Retinal pigment epithelial cell (primary cell): ENCODE measurements at regions not wholly inside any gene's neighbourhood (a gene's known extent, or its start where the extent isn't known, plus 50 kb on each side); places are given as distances from the start of the nearest gene placed in this dataset.

Source experiments
- DNase-seq: peaks from one replicate; pipeline ENCODE4 v3.0.0-alpha.2; 2010; ENCODE audit warnings: low read depth
- H3K4me3 ChIP-seq: 2 replicates; pipeline ENCODE4 v1.5.1; 2011; ENCODE audit warnings: mild to moderate bottlenecking, low read length, control low read depth, moderate library complexity
- TF ChIP-seq, protein P1 (sequence below): conservative IDR thresholded peaks from 2 replicates; pipeline ENCODE4 v1.5.1; 2011; ENCODE audit warnings: low read depth, low read length, control low read depth, inconsistent platforms

DNA sequence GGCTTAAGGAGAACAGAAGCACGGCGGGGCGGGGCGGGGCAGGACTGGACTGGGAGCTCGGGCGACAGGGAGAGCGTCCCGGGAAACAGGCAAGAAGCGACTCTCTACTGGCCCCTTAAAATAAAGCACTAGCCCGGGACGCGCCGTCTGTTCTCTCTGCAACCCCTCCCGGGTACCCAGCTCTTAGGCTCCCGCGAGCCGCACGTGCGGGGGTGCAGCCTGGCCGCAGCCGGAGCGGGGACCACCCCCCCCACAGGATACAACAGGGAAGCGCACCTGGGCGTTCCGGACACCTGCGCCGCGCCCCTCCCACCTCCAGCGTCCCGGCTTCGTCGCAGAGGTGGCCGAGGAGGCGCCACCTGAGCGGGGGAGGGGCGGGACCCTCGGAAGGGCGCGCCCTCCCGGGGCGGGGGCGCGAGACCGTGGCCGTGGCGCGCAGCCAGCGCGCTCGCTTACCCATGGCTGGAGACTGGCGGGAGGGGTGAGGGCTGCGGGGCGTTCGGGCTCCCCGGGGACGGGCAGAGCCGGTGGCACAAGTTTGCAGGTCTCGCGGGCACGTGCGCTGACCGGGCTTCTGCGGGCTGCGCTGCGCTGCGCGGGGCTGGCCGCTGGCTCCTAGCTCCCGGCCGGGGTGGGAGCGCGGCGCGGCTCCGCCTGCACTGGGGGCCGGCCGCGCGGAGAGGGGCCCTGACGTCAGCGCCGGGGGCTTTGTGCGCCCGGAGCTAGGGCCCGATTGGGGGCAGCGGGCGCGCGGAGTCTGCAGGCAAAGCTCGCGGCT lies 91.5 kb downstream of the GEMIN8 start:
- TF ChIP-seq, protein P1, sequence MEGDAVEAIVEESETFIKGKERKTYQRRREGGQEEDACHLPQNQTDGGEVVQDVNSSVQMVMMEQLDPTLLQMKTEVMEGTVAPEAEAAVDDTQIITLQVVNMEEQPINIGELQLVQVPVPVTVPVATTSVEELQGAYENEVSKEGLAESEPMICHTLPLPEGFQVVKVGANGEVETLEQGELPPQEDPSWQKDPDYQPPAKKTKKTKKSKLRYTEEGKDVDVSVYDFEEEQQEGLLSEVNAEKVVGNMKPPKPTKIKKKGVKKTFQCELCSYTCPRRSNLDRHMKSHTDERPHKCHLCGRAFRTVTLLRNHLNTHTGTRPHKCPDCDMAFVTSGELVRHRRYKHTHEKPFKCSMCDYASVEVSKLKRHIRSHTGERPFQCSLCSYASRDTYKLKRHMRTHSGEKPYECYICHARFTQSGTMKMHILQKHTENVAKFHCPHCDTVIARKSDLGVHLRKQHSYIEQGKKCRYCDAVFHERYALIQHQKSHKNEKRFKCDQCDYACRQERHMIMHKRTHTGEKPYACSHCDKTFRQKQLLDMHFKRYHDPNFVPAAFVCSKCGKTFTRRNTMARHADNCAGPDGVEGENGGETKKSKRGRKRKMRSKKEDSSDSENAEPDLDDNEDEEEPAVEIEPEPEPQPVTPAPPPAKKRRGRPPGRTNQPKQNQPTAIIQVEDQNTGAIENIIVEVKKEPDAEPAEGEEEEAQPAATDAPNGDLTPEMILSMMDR, result no peak
- DNase-seq, result no peak
- H3K4me3 ChIP-seq, result peak overlapping the region; percentile 45

DNA sequence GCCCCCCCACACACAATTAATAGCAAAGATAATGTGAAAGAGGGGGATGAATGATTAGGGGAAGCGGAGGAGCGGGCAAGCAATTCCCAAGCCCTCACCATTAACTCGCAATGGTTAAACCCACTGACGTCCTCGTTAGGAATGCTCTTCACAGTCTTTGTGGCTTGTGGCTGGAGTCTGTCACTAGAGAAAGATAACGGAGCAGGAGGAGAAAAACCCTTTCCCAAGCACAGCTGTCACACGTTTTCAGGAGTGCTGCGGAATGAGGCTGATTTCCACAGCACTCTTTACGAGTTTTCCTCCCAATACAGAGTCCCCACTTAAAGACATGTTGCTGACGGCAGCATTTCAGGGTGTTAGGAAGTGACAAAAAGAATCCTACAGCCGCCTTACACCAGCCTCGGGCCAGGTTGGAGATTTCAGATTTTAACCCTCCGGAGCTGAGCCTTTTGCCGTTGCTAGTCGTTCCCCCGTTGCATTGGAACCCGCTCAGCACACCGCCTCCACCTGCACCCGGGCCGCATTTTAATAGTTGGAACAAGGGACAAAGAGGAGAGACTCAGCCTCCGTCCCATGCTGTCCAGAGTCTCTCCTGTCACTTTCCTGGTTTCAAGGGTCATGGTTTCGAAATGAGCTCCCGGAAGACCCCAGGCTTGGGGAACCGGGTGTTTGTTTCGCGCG lies 92.2 kb downstream of the GEMIN8 start:
- H3K4me3 ChIP-seq, result peak overlapping the region; percentile 45
- TF ChIP-seq, protein P1, result no peak
- no peak for DNase-seq

DNA sequence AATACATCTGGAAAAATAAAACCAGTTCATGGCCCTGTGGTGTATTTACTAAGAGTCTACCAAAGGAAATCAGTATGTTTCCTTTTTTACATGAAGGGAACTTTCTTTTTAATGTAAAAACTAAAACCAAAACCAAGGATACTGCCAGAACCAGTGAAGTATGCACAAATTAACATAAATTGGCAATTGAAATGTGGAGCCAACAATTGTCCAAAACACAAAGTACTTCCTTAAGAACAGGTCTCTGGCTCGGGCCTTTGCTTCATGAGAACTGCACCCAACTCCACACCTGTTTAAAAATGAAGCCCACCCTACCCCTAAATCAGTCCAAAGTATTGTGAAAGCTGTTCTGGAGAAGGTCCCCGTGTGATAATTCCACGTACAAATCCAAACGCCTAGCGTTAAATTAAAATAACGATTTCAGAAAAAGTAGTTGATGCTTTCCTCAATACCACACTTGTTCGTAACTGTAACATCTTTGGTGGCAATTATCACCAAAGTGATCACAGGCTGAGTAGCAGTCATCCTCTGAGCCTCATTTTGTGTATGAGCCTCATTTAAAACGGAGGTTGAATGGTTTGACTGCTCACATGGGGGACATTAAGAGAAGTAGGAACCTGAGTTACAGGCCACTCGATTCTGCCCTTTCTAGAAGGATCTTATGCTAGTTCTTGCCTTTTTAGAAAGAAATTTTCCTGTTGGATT lies 93.0 kb downstream of the GEMIN8 start:
- no peak overlapping the region for H3K4me3 ChIP-seq

DNA sequence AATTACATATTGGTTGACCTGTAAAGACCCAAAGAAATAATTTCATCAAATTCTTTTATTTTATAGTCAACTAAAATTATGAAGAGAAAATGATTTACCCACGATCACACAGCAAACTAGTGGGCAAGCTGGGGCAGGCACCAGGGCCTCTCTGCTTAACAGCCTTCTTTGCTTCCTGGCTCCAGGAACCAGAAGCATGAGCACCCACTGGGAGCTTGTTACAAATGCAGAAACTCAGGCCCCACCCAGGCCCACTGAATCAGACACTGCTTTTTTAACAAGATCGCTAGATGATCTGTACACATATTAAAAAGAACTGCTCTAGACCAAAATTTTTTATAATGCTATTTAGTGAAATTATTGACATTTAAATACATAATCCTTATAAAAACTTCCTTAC lies 95.0 kb downstream of the GEMIN8 start:
- DNase-seq, result no peak
- no peak overlapping the region for H3K4me3 ChIP-seq
- TF ChIP-seq, protein P1, result no peak

More for the DNA sequence above, 93.0 kb downstream of the GEMIN8 start:
- TF ChIP-seq, protein P1, result no peak
- DNase-seq, result no peak

DNA sequence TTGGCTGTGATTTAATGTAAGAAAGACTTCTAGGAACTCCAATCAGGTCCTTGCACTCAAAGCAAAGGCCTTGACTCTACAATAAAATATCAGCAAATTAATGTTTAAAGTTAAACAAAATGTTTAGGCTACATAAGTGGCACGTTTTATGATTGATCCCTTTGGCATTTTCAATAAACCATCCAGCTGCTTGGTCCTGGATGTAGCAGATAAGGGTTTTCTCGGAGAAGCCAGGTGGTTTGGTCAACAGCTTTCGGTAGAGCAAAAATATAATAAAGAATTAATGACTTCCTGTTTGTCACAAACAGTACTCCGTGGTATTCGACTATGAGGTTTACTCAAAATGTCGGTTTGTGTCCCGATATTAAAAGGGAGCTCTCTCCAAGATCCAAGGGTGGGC lies 95.8 kb downstream of the GEMIN8 start:
- DNase-seq, result no peak
- TF ChIP-seq, protein P1, result no peak
- no peak overlapping the region for H3K4me3 ChIP-seq

DNA sequence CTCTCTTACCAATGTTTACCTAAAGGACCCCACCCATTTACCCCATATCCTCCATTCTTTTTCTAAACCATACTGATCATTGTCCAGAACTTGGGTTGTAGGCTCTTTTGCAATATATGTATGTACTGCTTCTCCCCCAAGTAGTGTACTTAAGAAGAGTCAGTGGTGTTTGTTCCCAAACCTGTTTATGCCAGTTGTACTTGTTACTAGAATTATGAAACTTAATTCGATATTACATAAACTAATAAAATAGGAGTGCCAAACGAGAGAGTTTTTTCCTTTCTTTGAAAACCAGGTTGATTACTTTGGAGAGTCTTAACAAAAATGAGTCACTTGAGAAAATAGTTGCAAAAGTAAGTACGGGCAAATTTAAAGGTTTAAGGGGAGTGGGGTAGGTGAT lies 96.3 kb downstream of the GEMIN8 start:
- H3K4me3 ChIP-seq, result no peak overlapping the region
- DNase-seq, result no peak
- TF ChIP-seq, protein P1, result no peak
